ENCODE measurements at regions not wholly inside any gene's neighbourhood (a gene's known extent, or its start where the extent isn't known, plus 50 kb on each side); places are given as distances from the start of the nearest gene placed in this dataset.

GRCh38 chr4:181761156-181761555 lies 482.0 kb upstream of the TENM3 start:
- Histone ChIP-seq H3K36me3 (replicated peaks; ENCODE audit: insufficient read depth, low read length) (no peaks in the 10 kb centered on the region), H3K27ac (ENCODE audit: low read length) (no peak overlapping the region), H3K4me3 (ENCODE audit: low read length) (no peak overlapping the region), H3K79me2 (ENCODE audit: low read length) (no peaks in the 10 kb centered on the region), H2AFZ (ENCODE audit: low read length) (no peak overlapping the region), H3K27me3 (replicated peaks; ENCODE audit: insufficient read depth, low read length) (no peaks in the 10 kb centered on the region), H3K9ac (ENCODE audit: low read length) (no peak overlapping the region), H3K9me3 (replicated peaks; ENCODE audit: insufficient read depth, low read length) (no peaks in the 10 kb centered on the region), H4K20me1 (ENCODE audit: insufficient read depth, low read length) (no peaks in the 10 kb centered on the region), H3K9me2 (replicated peaks; ENCODE audit: insufficient read depth, low read length) (no peaks in the 10 kb centered on the region), H3F3A (ENCODE audit: insufficient read depth, low read length) (no peaks in the 10 kb centered on the region), H3K4me1 (ENCODE audit: low read length) (no peaks in the 10 kb centered on the region), H3K4me2 (ENCODE audit: low read depth, low read length) (no peak overlapping the region)
- TF ChIP-seq EZH2 (optimal IDR thresholded peaks at IDR 0.05; ENCODE audit: low read depth, low read length) (no peak), CTCF (IDR thresholded peaks at IDR 0.05; ENCODE audit: low read length) (no peak), EZH2phosphoT487 (IDR thresholded peaks at IDR 0.05; ENCODE audit: low read length) (no peak)
- DNase-seq, result no peak

GRCh38 chr4:181766061-181766548 lies 477.1 kb upstream of the TENM3 start:
- H3K4me1 ChIP-seq (ENCODE audit: low read length), result no peaks in the 10 kb centered on the region
- no peak for DNase-seq
- H3F3A ChIP-seq (ENCODE audit: insufficient read depth, low read length), result no peaks in the 10 kb centered on the region
- H3K4me3 ChIP-seq (ENCODE audit: low read length), result no peak overlapping the region
- H3K4me2 ChIP-seq (ENCODE audit: low read depth, low read length), result no peak overlapping the region
- no peaks in the 10 kb centered on the region for H3K27me3 ChIP-seq (replicated peaks; ENCODE audit: insufficient read depth, low read length)
- no peak for TF ChIP-seq EZH2phosphoT487 (IDR thresholded peaks at IDR 0.05; ENCODE audit: low read length)
- TF ChIP-seq EZH2 (optimal IDR thresholded peaks at IDR 0.05; ENCODE audit: low read depth, low read length), result no peak
- TF ChIP-seq CTCF (IDR thresholded peaks at IDR 0.05; ENCODE audit: low read length), result no peak
- no peak overlapping the region for H3K27ac ChIP-seq (ENCODE audit: low read length)
- H3K79me2 ChIP-seq (ENCODE audit: low read length), result no peaks in the 10 kb centered on the region
- H3K9ac ChIP-seq (ENCODE audit: low read length), result no peak overlapping the region
- H2AFZ ChIP-seq (ENCODE audit: low read length), result no peak overlapping the region
- no peaks in the 10 kb centered on the region for H3K9me3 ChIP-seq (replicated peaks; ENCODE audit: insufficient read depth, low read length)
- H4K20me1 ChIP-seq (ENCODE audit: insufficient read depth, low read length), result no peaks in the 10 kb centered on the region
- no peaks in the 10 kb centered on the region for H3K9me2 ChIP-seq (replicated peaks; ENCODE audit: insufficient read depth, low read length)
- H3K36me3 ChIP-seq (replicated peaks; ENCODE audit: insufficient read depth, low read length), result no peaks in the 10 kb centered on the region

- Histone ChIP-seq H4K20me1 (ENCODE audit: insufficient read depth, low read length) (no peaks in the 10 kb centered on the region), H3K4me2 (ENCODE audit: low read depth, low read length) (no peak overlapping the region), H3K27ac (ENCODE audit: low read length) (no peak overlapping the region), H3K79me2 (ENCODE audit: low read length) (no peaks in the 10 kb centered on the region), H2AFZ (ENCODE audit: low read length) (no peak overlapping the region), H3K9me2 (replicated peaks; ENCODE audit: insufficient read depth, low read length) (no peaks in the 10 kb centered on the region), H3K9me3 (replicated peaks; ENCODE audit: insufficient read depth, low read length) (no peaks in the 10 kb centered on the region), H3K9ac (ENCODE audit: low read length) (no peak overlapping the region), H3K36me3 (replicated peaks; ENCODE audit: insufficient read depth, low read length) (no peaks in the 10 kb centered on the region), H3K27me3 (replicated peaks; ENCODE audit: insufficient read depth, low read length) (no peaks in the 10 kb centered on the region), H3F3A (ENCODE audit: insufficient read depth, low read length) (no peaks in the 10 kb centered on the region), H3K4me3 (ENCODE audit: low read length) (no peak overlapping the region), H3K4me1 (ENCODE audit: low read length) (no peaks in the 10 kb centered on the region)
- TF ChIP-seq CTCF (IDR thresholded peaks at IDR 0.05; ENCODE audit: low read length) (no peak), EZH2 (optimal IDR thresholded peaks at IDR 0.05; ENCODE audit: low read depth, low read length) (no peak), EZH2phosphoT487 (IDR thresholded peaks at IDR 0.05; ENCODE audit: low read length) (no peak)
- no peak for DNase-seq
These were observed 472.2 kb upstream of the TENM3 start for GRCh38 chr4:181770971-181771370.

Measured in MM.1S (cell line).